GM19023 (cell line): ENCODE measurements at regions not wholly inside any gene's neighbourhood (a gene's known extent, or its start where the extent isn't known, plus 50 kb on each side); places are given as distances from the start of the nearest gene placed in this dataset.

Experiments
- ATAC-seq: cut with Tn5 transposase; IDR thresholded peaks from one replicate; pipeline ENCODE4 v1.9.1; 2021; ENCODE audit warnings: mild to moderate bottlenecking, moderate library complexity; ENCODE audit not compliant: unreplicated experiment

DNA sequence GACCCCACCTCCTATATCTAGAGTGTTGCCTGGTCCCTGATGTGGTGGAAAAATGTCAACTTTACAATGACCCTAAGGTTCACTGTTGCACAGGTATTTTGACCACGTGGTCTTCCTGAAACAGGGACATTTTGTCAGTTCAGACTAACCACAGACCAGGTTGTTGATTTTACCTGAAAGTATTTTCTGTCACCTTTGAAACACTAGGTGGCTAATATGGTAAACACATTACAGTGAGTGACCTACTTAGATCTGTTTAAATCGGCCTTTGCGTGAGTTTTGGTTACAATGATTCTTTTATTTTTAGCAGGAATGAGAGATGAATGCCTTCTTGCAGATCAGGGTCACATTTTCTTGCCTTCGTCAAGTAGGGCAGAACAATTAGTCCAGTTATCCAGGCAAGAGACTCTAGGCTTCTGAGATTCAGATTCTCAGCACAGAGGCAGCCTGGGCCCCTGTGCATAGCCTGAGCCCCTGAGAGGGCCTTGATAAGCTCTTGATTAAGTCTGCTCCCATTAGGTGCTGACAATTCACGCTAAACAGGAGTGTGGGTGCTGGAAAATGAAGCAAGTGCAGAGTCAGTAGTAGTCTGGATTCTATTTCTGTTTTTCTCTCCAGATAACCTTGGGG, 226.2 kb downstream of the KCNS3 start:
- no peak for ATAC-seq

DNA sequence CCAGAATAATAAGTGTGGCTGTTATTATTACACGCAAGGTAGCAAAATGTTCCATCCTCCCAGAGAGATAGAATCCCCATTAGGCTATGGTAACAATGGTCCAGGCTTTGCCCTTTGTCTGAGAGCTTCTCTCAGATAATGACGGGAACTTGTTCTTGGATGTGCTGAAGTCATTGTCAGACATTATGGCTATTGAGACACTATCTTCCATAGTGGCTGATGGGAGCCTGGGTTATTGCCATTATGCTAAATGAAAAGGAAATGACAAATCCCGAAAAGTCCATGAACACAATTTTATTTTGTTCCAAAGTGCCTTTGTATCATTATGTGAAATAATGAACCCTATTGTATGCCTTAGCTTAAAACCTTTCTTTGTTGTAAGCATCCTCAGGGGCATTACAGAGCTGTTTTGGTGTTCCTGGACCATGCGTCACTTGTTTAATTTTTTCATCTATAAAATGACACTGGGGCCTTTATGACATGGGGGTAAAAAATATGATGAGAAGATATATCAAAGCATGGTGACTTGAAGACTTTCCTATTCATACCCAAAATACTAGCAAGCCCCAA, 218.5 kb downstream of the KCNS3 start:
- no peak for ATAC-seq

DNA sequence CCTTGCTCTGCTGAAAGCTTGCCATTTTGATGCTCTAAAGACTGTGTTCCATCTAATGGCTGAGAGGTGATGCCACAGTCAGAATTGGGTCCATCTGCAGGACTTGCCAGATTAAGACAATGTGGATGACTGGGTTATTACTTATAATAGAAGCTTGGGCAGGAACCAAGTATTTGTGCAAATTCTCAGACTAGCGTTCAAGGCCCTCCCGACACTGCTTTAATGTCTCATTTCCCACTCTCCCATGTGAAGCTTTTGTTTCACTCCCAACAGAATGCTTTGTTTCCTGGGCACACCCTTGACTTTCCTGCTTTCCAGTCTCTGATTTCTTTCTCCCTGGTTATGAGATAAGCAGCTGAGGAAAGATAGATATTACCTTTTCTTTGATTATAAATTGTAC, 215.8 kb downstream of the KCNS3 start:
- ATAC-seq, result no peak

DNA sequence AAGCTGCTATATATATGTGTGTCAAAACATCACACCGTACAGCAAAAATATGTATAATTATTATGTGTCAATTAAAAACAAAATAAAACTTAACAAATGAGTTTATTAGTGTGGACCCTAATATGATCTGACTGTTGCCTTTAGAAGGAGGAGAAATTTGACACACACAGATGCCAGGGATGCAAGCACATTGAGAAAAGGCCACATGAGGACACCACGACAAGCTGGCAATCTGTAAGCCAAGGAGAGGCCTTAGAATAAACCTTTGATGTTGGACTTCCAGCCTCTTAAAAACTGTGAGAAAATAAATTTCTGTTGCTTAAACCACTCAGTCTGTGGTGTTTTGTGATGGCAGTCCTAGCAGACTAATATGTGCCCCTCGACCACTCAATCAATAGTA, 214.7 kb downstream of the KCNS3 start:
- ATAC-seq, result no peak

DNA sequence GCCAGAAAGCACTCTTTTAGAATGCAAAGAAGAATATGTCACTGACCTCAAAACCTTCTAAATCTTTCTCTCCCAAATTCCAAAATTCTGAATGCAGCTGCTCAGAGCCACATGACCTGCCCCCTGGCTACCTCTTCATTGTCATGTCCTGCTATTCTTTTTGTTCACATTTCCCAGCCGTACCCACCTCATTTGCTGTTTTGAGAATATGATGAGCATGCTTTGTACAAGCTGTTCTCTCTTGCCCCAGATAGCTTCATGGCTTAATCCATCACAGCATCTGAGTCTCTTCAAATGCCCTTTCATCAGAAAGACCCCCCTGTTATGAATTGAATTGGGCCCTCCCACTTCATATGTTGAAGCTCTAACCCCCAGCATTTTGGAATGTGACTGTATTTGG, 214.3 kb downstream of the KCNS3 start:
- ATAC-seq, result no peak

DNA sequence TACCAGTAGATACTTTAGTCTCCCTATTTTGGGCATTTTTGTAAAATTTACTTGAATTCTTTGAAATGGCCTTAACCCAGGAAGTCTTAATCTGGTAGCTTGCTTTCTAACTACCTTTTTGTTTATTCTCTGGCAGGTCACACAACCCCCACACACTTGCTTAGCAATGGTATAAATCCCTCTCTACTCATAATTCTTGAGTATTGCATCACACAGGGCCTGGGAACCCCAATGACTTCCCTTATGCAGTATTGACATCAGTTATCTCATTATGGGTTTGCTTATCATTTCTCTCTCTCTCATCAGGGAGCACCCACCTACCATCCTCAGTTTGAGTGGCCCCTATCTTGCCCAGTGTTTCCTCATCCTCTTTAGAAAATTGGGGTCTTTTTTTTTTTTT, 207.1 kb downstream of the KCNS3 start:
- no peak for ATAC-seq

DNA sequence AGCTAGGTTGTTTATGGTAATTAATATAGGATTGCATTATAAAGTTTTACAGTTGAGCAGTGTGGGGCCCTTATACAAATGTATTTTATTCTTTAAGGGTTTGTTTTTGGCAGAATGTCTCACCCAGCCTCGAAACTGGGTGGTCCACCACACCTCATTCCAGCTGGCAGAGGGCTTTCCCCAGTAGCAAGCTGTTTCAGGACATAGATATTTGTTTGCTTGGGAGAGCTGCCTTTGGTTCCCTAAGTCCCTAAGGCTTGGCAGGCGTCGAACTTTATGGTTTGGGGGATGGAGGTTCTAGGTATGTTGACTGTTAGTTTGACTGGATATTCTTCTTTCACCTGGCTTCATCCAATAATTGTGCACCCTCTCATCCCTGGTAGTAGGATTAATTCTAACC, 205.9 kb downstream of the KCNS3 start:
- no peak for ATAC-seq

DNA sequence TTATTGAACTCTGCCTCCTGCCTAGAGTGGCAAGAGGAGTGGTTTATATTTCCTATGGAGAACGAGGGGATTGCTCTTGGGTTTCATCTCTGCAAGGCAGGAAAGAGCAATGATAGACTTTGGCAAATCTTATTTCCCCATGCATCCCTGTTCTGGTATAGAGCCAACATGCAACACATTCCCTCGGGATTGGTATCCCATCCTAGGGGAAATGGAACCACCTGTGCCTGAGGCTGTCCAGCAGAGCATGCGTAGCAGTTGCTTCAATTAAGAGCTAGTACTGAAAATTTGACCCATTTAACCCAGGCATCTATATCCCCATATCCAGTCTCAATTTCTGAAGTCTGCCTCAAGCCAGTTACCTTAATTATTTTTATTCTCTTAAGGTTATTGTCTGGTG, 205.3 kb downstream of the KCNS3 start:
- ATAC-seq, result no peak

DNA sequence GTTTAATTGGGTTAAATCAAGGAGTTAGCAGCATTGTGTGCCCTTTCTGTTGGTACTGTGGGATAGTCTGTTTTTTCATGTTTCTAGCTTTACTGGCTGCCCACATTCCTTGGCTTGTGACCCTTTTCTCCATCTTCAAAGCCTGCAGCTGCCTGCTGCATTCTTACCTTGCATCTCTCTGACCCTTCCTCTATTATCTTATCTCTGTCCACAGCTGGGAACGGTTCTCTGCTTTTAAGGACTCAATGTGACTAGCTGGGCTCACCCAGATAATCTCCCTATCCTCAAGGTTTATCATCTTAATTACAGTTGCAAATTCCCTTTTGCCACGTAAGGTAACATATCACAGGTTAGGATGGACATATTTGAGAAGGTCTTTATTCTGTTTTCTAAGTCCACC, 199.7 kb downstream of the KCNS3 start:
- no peak for ATAC-seq

DNA sequence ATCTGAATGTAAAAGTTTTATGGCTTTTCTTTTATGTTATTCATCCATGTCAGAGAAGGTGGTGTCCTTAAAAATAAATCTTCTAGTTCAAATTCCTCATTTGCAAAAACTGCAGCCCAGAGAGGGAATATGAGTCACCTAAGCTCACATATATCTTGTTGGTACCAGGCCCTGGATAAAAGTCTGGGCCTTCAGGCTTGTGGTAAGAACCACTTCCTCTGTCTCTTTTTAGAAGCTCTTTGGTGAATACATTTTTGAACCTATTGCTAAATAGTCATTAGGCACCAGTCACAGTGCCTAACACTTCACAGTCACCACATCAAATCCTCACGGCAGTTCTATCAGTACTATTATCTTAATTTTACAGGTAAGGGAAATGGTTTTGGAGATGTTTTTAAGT, 199.2 kb downstream of the KCNS3 start:
- ATAC-seq, result no peak

DNA sequence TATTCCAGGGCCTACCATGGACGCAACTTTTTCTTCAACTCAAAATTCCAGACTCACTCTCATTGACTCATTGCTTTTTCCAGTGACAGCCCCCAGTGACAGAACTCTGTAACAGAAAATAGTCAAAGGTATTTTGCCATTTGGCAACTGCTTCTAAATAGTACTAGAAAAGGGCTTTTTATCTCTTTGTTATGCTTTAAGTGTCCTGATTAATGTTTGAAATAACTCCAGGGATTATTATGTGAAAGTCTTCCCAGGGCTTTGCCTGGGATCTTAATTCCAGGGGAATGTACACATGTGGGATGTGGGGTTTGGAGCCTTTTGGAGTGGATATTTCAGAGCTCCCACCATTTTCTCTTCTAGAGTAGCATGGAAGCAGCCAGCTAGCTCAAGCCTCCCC, 198.8 kb downstream of the KCNS3 start:
- no peak for ATAC-seq

DNA sequence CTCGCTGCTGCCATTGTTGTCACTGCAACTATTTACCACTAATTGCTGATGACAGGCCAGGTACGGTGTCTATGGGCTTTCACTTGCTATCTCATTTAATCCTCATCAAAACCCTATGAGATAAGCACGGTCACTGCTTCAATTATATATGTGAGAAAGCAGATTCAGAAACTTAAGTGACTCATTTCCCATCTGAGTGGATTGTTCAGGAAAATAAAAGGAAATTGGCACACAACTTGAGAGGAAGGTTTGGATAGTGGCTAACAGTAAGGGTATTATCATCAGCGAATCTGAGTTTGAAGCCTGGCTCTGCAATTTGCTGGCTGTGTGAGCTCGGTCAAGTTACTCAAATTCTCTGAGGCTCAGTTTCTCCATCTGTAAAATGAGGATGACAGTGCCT, 196.0 kb downstream of the KCNS3 start:
- no peak for ATAC-seq

DNA sequence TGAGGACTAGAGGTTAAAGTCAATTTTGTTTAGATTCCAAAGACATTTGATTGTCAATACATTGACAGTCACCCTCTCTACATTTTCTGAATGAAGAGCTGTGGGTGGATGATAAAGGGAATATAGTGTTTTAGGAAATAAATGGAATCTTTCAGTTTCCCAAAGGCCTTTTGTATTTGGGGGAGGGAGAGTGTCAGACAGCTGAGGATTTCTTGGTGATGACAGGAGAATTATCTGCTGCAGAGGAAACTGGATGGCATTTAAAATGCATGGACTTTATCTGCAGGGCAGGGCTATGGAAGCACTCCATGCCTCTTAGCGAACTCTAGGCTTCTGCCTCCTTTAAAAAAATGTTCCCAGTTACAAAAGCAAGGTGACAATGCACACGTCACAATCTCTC, 195.1 kb downstream of the KCNS3 start:
- no peak for ATAC-seq

DNA sequence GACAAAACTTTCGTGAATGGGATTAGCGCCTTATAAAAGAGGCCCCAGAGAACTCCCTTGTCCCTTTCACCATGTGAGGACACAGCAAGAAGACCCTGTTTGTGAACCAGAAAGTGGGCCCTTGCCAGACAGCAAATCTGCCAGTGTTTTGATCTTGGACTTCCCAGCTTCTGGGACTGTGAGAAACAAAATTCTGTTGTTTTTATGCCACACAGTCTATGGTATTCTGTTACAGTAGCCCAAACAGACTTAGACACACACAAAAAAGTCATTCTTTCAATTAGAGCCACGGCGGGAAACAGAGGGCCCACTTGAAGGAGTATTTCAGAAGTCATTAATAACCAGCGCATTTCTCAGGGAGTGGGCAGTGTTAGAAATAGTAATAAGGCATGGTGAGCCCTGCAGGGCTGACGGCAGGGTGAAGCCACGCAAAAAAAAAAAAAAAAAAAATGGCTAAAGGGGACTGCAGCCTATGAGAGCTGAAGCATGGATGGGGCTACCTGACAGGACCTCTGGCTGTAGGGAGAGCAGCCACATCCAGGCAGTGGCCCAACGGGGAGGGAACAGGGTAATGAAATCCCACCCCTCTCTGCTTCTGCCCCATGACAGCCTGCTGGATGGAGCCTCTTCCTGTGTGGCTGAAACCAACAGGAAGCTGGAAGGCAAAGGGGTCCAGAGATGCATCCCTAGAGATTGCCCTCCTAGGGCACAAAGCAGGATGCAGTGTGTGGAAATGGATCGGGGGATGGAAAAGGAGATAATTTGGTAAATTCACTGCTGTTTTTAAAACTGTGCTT, 189.3 kb downstream of the KCNS3 start:
- ATAC-seq, result no peak

DNA sequence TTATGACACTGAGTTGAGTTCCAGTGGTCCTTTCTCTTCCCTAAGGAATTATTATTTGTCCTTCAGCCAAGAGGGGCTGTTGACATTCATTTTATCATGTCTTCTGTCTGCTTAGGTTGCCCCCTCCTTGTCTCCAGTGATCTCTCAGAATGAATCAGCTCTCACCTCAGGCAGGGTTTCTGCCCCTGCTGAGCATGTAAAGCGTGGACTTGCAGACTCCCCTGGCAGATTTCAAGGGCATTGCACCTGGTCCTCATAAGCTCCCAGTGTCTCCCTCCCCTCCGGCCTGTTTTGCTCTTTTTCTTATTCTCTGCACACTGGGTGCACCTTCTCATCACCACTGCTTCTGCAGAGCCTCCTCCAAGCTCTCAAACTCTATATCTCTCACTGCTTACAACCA, 188.4 kb downstream of the KCNS3 start:
- no peak for ATAC-seq

DNA sequence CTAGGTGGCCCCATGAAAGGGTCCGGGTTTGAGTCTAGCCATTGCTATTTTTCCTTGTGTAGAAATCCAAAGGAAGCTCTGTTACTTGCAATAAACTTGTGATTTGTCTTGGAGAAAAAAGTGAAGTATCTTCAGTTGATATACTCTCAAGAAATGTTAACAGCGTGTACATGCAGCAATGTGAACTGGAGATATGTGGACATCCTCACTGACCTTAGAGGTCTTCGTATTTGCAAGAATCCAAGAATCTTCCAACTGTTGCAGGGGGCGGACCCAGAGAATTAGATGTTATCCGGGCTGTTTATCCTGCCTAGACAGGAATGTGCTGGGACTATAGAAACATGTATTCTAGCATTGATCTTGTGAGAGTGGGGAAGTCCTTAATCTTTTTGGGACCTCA, 187.6 kb downstream of the KCNS3 start:
- no peak for ATAC-seq

DNA sequence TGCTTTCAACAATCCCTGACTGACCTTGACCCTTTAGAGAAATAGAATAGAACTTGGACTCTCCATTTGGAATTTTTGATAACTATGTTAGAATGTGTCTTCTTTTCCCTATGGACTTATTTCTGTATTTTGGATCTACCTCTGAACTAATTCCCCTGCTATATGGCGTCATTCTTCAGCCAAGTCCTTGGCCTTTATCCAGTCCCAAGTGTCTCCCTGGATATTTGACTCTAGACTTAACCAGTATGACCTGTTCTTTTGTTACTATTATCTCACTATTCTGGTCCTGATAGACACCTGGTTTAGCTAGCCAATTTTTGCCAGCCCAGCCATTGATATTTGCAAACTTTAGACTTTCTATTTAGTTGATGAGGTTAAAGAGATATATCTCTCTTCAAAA, 186.8 kb downstream of the KCNS3 start:
- ATAC-seq, result no peak

DNA sequence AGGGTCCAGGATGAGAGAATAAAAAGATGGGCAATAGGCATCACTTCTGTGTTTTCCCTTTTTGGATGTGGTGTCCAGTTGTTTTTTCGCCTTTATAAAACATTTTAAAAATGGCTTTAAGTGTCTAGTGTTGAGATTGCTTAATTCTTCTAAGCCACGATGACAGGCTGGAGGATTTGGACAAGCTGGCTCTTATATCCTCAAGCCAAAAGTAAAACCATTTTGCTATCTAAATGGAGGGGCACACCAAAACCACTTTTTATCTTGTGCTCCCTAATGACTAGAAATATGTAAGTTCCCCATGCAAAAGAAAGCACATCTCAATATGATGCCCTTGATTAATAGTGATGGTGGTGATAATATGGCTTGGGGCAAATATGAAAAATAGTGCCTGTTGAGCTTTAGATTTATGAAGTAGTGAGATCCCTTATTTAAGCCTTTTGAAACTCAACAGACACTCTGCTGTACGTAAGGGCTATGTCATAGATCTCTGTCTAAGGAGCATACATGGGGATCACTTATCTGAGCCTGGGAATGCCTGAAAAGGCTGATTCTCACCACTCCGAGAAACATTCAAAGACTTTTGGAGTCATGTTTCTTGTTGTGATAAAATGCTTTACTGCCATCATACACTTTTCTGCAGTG, 185.5 kb downstream of the KCNS3 start:
- ATAC-seq, result no peak

DNA sequence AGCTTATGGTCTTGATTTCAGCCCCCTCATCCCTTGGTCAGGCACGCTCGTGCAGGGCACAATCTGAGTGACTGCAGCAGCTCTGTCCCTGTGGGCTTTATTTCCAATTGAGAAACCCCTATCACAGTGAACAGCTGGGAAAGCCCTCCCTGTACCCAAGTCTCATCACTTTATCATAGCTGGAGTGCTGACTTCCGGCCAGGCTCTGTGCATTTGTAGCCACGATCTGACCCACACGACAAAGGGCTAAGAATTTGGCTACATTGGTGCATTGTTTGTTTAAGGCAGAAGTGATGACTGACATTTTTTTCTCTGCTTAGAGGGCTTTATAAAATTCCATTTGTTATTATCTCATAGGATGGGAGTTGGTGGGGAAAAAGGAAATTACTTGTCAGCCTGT, 184.4 kb downstream of the KCNS3 start:
- no peak for ATAC-seq

DNA sequence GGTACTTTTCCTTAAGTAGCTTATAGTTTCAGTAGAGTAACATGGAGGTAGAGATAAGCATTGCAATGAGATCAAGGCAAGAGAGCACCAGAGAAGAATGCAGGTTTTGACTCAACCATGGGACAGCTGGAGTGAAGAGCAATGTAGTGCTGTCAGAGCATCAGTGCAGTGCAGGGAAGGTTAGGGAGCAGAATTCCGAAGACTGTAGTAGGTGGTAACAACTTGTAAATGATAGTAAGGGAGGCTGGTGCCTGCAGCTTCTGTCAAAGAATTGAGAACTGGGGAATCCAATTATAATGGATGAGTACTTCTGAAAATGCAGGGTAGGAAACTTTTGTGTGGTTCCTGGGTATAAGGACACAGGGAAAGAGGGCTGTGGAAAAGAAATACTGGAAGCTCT, 183.2 kb downstream of the KCNS3 start:
- ATAC-seq, result no peak

DNA sequence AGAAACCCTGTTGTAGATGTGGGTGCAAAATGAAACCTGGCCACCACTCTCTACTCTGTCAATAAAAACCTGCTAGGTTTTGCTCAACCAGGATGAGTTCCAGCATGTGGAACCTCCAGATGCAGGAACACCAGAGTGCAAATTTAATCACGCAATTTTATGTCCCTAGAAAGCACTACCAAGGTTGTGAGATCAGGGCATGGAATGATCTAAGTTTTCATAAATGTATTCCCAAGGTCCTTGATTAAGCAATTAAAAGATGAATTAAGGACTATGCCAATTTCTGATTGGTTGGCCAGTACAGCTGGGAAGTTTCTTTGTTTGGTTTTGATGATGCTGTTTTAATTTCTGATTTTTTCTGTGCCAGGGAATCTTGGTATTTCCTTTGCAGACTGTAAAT, 179.2 kb downstream of the KCNS3 start:
- no peak for ATAC-seq

DNA sequence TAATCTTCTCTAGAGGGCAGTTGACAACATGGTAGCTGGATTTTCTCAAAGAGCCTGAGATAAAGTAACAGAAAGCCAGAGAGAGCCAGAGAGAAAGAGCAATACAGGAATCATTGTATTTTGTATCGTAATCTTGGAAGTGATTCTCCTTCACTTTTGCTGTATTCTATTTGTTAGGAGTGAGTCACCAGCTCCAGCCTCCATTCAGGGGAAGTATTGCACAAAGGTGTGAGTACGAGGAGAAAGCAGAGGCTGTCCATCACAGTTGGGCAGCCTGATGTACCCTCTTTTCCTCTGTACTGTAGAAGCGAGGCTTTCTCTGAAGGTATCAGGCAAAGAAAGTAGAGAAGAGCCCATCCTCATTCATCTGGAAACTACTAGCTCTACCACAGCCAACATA, 176.8 kb downstream of the KCNS3 start:
- no peak for ATAC-seq
